ENCODE measurements at regions not wholly inside any gene's neighbourhood (a gene's known extent, or its start where the extent isn't known, plus 50 kb on each side); places are given as distances from the start of the nearest gene placed in this dataset.

- TF ChIP-seq, protein P1, sequence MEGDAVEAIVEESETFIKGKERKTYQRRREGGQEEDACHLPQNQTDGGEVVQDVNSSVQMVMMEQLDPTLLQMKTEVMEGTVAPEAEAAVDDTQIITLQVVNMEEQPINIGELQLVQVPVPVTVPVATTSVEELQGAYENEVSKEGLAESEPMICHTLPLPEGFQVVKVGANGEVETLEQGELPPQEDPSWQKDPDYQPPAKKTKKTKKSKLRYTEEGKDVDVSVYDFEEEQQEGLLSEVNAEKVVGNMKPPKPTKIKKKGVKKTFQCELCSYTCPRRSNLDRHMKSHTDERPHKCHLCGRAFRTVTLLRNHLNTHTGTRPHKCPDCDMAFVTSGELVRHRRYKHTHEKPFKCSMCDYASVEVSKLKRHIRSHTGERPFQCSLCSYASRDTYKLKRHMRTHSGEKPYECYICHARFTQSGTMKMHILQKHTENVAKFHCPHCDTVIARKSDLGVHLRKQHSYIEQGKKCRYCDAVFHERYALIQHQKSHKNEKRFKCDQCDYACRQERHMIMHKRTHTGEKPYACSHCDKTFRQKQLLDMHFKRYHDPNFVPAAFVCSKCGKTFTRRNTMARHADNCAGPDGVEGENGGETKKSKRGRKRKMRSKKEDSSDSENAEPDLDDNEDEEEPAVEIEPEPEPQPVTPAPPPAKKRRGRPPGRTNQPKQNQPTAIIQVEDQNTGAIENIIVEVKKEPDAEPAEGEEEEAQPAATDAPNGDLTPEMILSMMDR (IDR thresholded peaks at IDR 0.05): no peak
- TF ChIP-seq POLR2A (IDR thresholded peaks at IDR 0.05): no peak
- TF ChIP-seq POLR2AphosphoS5 (IDR thresholded peaks at IDR 0.05): no peak
- TF ChIP-seq EP300 (IDR thresholded peaks at IDR 0.05): no peak
These were observed 265.9 kb upstream of the SYT4 start for GRCh38 chr18:43543236-43543635.

Measured in suprapubic skin (tissue), 4 donors.